Mesenchymal stem cell (in vitro differentiated cells and primary cell): ENCODE measurements at regions not wholly inside any gene's neighbourhood (a gene's known extent, or its start where the extent isn't known, plus 50 kb on each side); places are given as distances from the start of the nearest gene placed in this dataset.

Source experiments
- DNase-seq: peaks from one replicate; pipeline ENCODE4 v3.0.0-alpha.2; 2013
- H2AFZ ChIP-seq: one replicate; pipeline ENCODE4 v1.6.1; 2013; ENCODE audit warnings: low read depth, mild to moderate bottlenecking, control low read depth, inconsistent platforms, low read length, moderate library complexity
- H2AK5ac ChIP-seq: 2 replicates; pipeline ENCODE4 v1.6.1; 2013; ENCODE audit warnings: low read length, moderate library complexity, mild to moderate bottlenecking, inconsistent platforms; ENCODE audit not compliant: severe bottlenecking
- H2BK120ac ChIP-seq: one replicate; pipeline ENCODE4 v1.6.1; 2013; ENCODE audit warnings: low read depth, mild to moderate bottlenecking, inconsistent platforms, low read length, moderate library complexity
- H2BK12ac ChIP-seq, 2 experiments: one replicate each; pipeline ENCODE4 v1.6.1; 2013; ENCODE audit warnings: inconsistent platforms in 2 of 2, low read length in 2 of 2, mild to moderate bottlenecking in 2 of 2, moderate library complexity in 2 of 2, control low read depth in 1 of 2
- H2BK15ac ChIP-seq: one replicate; pipeline ENCODE4 v1.6.1; 2013; ENCODE audit warnings: mild to moderate bottlenecking, low read depth, inconsistent platforms; ENCODE audit not compliant: poor library complexity, severe bottlenecking
- H2BK5ac ChIP-seq: 2 replicates; pipeline ENCODE4 v1.6.1; 2013; ENCODE audit warnings: low read depth, mild to moderate bottlenecking, low read length, control low read depth, inconsistent platforms; ENCODE audit not compliant: poor library complexity, severe bottlenecking
- H3K14ac ChIP-seq, 2 experiments: one replicate each; pipeline ENCODE4 v1.6.1; 2013; ENCODE audit warnings: inconsistent platforms in 2 of 2, low read length in 2 of 2, control low read depth in 1 of 2, mild to moderate bottlenecking in 1 of 2, moderate library complexity in 1 of 2
- H3K18ac ChIP-seq, 2 experiments: one replicate each; pipeline ENCODE4 v1.6.1; 2013; ENCODE audit warnings: inconsistent platforms in 2 of 2, low read length in 2 of 2, control low read depth in 1 of 2, low read depth in 1 of 2, mild to moderate bottlenecking in 1 of 2
- H3K23ac ChIP-seq, 2 experiments: one replicate each; pipeline ENCODE4 v1.6.1; 2013; ENCODE audit warnings: inconsistent platforms in 2 of 2, low read length in 2 of 2, mild to moderate bottlenecking in 2 of 2, moderate library complexity in 2 of 2, control low read depth in 1 of 2
- H3K27ac ChIP-seq: 2 replicates; pipeline ENCODE4 v1.5.1; 2013; ENCODE audit warnings: mild to moderate bottlenecking, moderate library complexity, low read length, control low read depth, inconsistent platforms; ENCODE audit not compliant: poor library complexity, severe bottlenecking
- H3K27me3 ChIP-seq, 2 experiments: 2 replicates each; pipeline versions ENCODE4 v1.6.1 to v1.7.0; 2013; ENCODE audit warnings: low read length in 2 of 2, mild to moderate bottlenecking in 2 of 2, moderate library complexity in 2 of 2, control low read depth in 1 of 2, inconsistent platforms in 1 of 2; ENCODE audit not compliant: control insufficient read depth in 1 of 2, insufficient read depth in 1 of 2
- H3K36me3 ChIP-seq, 2 experiments: 2 replicates each; pipeline versions ENCODE4 v1.6.1 to v1.7.0; 2013; ENCODE audit warnings: low read length in 2 of 2, control low read depth in 1 of 2, inconsistent platforms in 1 of 2, low read depth in 1 of 2, mild to moderate bottlenecking in 1 of 2; ENCODE audit not compliant: insufficient read depth in 2 of 2, control insufficient read depth in 1 of 2
- H3K4ac ChIP-seq, 2 experiments: one replicate each; pipeline ENCODE4 v1.6.1; 2013; ENCODE audit warnings: inconsistent platforms in 2 of 2, low read length in 2 of 2, mild to moderate bottlenecking in 2 of 2, moderate library complexity in 2 of 2, control low read depth in 1 of 2, low read depth in 1 of 2
- H3K4me1 ChIP-seq: 2 replicates; pipeline ENCODE4 v1.6.1; 2013; ENCODE audit warnings: low read depth, low read length, control low read depth; ENCODE audit not compliant: control insufficient read depth, insufficient read depth
- H3K4me2 ChIP-seq: 2 replicates; pipeline ENCODE4 v1.6.1; 2013; ENCODE audit warnings: low read length, mild to moderate bottlenecking, inconsistent platforms; ENCODE audit not compliant: poor library complexity, severe bottlenecking
- H3K4me3 ChIP-seq, 2 experiments: 2 replicates each; pipeline versions ENCODE4 v1.5.1 to v1.7.0; 2013; ENCODE audit warnings: low read length in 2 of 2, mild to moderate bottlenecking in 2 of 2, control low read depth in 1 of 2, low read depth in 1 of 2; ENCODE audit not compliant: insufficient read depth in 1 of 2
- H3K79me1 ChIP-seq: replicated peaks from 2 replicates; pipeline ENCODE4 v1.6.1; 2013; ENCODE audit warnings: mild to moderate bottlenecking, control low read depth, low read length, inconsistent platforms; ENCODE audit not compliant: poor library complexity, severe bottlenecking
- H3K9ac ChIP-seq: 2 replicates; pipeline ENCODE4 v1.7.0; 2013; ENCODE audit warnings: mild to moderate bottlenecking, low read length, moderate library complexity
- H3K9me3 ChIP-seq: 2 replicates; pipeline ENCODE4 v1.7.0; 2013; ENCODE audit warnings: mild to moderate bottlenecking, low read length; ENCODE audit not compliant: control insufficient read depth
- H4K8ac ChIP-seq: one replicate; pipeline ENCODE4 v1.6.1; 2013; ENCODE audit warnings: inconsistent platforms, mild to moderate bottlenecking, low read length, moderate library complexity
- H4K91ac ChIP-seq: one replicate; pipeline ENCODE4 v1.6.1; 2013; ENCODE audit warnings: mild to moderate bottlenecking, low read length, inconsistent platforms
- WGBS: methylation state at CpG from one replicate; pipeline ENCODE4 v1.1.7; 2013; ENCODE audit warnings: mixed read lengths; 5-methylcytosine and 5-hydroxymethylcytosine counted together

DNA sequence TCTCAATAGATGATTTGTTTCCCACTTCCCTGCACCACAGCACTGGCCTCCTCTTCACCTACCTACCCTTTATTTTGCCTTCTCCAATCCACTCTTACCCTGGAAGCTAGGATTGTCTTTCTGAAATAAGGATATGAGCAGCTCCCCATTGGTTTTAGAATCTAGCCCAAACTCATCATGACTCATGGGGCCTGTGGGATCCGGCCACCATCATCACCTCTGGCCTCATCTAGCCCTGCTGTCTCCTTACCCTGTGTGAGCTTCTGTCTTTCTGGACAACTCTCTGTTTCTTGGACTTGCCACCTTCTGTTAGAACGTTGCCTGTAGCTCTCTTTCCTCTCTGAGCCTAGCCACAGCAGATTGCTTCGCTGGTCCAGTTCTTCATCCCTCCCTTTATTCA is 277.1 kb downstream of the PAX1 start:
- Histone ChIP-seq H3K27ac (no peak overlapping the region), H2BK5ac (no peak overlapping the region), H3K4ac (no peak overlapping the region), H3K14ac (no peak overlapping the region), H3K79me1 (no peaks in the 10 kb centered on the region), H3K23ac (no peak overlapping the region), H3K27me3 (no peaks in the 10 kb centered on the region), H3K36me3 (no peaks in the 10 kb centered on the region), H4K8ac (no peak overlapping the region), H3K9ac (peak overlapping the region; percentile 10), H3K4me2 (no peak overlapping the region), H2AK5ac (no peak overlapping the region), H3K18ac (no peak overlapping the region), H3K4me1 (no peaks in the 10 kb centered on the region), H2BK15ac (no peak overlapping the region), H3K4me3 (peak overlapping the region in 1 of 2 experiments; percentile 34), H2BK120ac (no peak overlapping the region), H3K9me3 (no peaks in the 10 kb centered on the region), H2BK12ac (no peak overlapping the region), H4K91ac (no peak overlapping the region), H2AFZ (no peak overlapping the region)
- WGBS, result 57% methylated on average over 2 of the region's 3 CpGs
- DNase-seq, result no peak

DNA sequence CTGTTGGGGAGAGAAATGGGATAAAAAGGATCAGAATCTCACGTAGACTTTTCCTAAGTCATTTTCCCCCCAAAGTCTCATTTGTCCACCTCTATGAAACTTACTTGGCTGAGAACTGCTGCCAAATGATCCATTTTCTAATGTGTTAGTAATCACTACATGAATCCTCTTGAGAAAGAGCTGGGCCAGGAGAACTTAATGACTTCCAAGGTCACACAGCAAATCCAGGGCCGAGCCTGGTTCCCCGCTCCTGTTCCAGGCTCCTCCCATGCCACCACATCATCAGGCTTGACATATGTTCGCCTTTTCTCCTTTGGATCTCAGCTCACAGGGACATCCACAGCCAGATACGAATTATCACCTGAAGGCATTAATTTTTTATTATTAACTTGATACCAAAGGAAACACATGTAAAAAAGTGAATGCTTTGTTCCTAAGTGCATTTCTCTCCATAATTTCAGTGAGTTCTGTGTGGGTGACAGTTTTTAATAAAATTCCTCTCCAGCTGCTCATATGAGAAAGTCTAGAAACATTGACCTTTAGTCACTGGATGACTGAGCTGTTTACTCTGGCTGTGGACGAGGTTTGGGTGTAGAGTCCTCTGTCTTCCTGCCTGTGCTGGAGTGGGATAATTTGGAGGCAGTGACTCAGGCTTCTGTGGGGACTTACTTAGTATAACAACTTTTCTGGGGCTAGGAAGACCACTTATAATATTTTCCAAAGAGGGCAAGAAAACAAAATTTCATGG is 276.3 kb downstream of the PAX1 start:
- Histone ChIP-seq H2BK5ac (no peak overlapping the region), H3K27ac (no peak overlapping the region), H3K27me3 (no peaks in the 10 kb centered on the region), H3K14ac (no peak overlapping the region), H3K79me1 (no peaks in the 10 kb centered on the region), H3K4me1 (no peaks in the 10 kb centered on the region), H3K18ac (no peak overlapping the region), H4K91ac (no peak overlapping the region), H2BK12ac (no peak overlapping the region), H3K9ac (peak overlapping the region; percentile 70), H3K9me3 (no peaks in the 10 kb centered on the region), H4K8ac (no peak overlapping the region), H2BK120ac (no peak overlapping the region), H2BK15ac (no peak overlapping the region), H2AFZ (no peak overlapping the region), H3K23ac (no peak overlapping the region), H2AK5ac (no peak overlapping the region), H3K4ac (no peak overlapping the region), H3K36me3 (no peaks in the 10 kb centered on the region), H3K4me2 (no peak overlapping the region), H3K4me3 (peak overlapping the region in 1 of 2 experiments; percentile 17)
- WGBS, result 63% methylated on average over 4 of the region's 6 CpGs
- DNase-seq, result no peak

DNA sequence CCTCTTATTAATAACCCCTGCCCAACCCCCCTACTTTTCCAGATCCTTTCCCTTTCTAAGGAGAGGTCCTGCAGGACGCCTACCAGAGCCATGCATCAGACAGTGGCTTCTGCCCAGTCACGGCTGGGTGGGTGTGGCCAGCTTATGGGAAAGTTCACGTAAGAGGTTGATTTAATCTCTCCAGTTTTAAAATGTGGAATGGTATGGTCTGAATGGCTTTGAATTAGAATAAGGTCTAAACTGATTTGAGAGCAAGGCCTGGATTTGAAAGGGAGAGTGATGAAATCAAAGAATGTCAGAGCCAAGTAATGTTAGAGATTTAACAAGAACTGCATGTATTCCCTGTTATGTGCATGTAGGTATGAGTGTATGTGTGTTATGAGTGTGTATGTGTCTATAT is 275.7 kb downstream of the PAX1 start:
- no peak overlapping the region for H2BK12ac ChIP-seq
- H3K4me3 ChIP-seq, result peak overlapping the region in 1 of 2 experiments; percentile 31
- no peaks in the 10 kb centered on the region for H3K36me3 ChIP-seq
- H2BK5ac ChIP-seq, result no peak overlapping the region
- H3K4me1 ChIP-seq, result no peaks in the 10 kb centered on the region
- H4K91ac ChIP-seq, result no peak overlapping the region
- H4K8ac ChIP-seq, result no peak overlapping the region
- H3K9me3 ChIP-seq, result no peaks in the 10 kb centered on the region
- H2AK5ac ChIP-seq, result no peak overlapping the region
- WGBS, result 75% methylated on average over 3 of the region's 3 CpGs
- H3K79me1 ChIP-seq, result no peaks in the 10 kb centered on the region
- no peak overlapping the region for H3K4ac ChIP-seq
- no peak overlapping the region for H3K18ac ChIP-seq
- DNase-seq, result no peak
- H3K27me3 ChIP-seq, result no peaks in the 10 kb centered on the region
- no peak overlapping the region for H2BK120ac ChIP-seq
- no peak overlapping the region for H2AFZ ChIP-seq
- no peak overlapping the region for H3K23ac ChIP-seq
- H3K9ac ChIP-seq, result peak overlapping the region; percentile 70
- no peak overlapping the region for H3K4me2 ChIP-seq
- no peak overlapping the region for H2BK15ac ChIP-seq
- no peak overlapping the region for H3K27ac ChIP-seq
- no peak overlapping the region for H3K14ac ChIP-seq

DNA sequence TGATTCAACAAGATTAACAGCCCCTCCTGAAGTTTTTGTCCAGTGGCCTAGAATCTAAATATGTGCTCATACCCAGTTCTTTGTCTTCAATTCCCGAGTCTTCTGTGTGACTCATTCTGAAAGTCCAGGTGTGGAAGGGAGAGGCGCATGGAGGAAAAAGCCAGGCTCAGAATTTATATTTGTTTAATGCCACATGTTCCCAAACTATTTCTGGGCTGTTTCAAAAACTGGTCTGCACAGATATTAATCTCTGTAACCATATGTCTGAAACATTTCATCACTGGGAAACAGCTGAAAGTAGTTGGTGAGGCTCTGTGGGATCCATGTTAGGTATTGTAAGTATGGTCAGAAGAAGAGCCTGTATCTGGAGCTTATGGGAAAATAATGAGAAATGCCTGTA is 266.0 kb downstream of the PAX1 start:
- H2BK12ac ChIP-seq, result no peak overlapping the region
- no peak overlapping the region for H3K27ac ChIP-seq
- H4K8ac ChIP-seq, result no peak overlapping the region
- no peak overlapping the region for H2BK120ac ChIP-seq
- 57% methylated on average over 1 of the region's 2 CpGs for WGBS
- H3K23ac ChIP-seq, result no peak overlapping the region
- H3K14ac ChIP-seq, result no peak overlapping the region
- no peaks in the 10 kb centered on the region for H3K9me3 ChIP-seq
- no peak overlapping the region for H2AK5ac ChIP-seq
- H3K27me3 ChIP-seq, result no peaks in the 10 kb centered on the region
- no peaks in the 10 kb centered on the region for H3K79me1 ChIP-seq
- H3K9ac ChIP-seq, result no peak overlapping the region
- H3K36me3 ChIP-seq, result no peaks in the 10 kb centered on the region
- no peaks in the 10 kb centered on the region for H3K4me1 ChIP-seq
- no peak overlapping the region for H3K4ac ChIP-seq
- H3K4me2 ChIP-seq, result no peak overlapping the region
- no peak overlapping the region for H4K91ac ChIP-seq
- H2BK15ac ChIP-seq, result no peak overlapping the region
- no peak overlapping the region for H2BK5ac ChIP-seq
- DNase-seq, result no peak
- H3K4me3 ChIP-seq, result no peak overlapping the region
- H3K18ac ChIP-seq, result no peak overlapping the region
- no peak overlapping the region for H2AFZ ChIP-seq
